HG03521 (cell line): ENCODE measurements at regions not wholly inside any gene's neighbourhood (a gene's known extent, or its start where the extent isn't known, plus 50 kb on each side); places are given as distances from the start of the nearest gene placed in this dataset.
A peak's percentile ranks its signal among the peaks of the same experiment; 100 is the strongest.

Experiments
- ATAC-seq: cut with Tn5 transposase; IDR thresholded peaks from one replicate; pipeline ENCODE4 v1.9.1; 2021; ENCODE audit warnings: mild to moderate bottlenecking, moderate library complexity; ENCODE audit not compliant: unreplicated experiment

GRCh38 chr2:167900435-167901114 lies 346.8 kb downstream of the STK39 start:
- ATAC-seq, result no peak

DNA sequence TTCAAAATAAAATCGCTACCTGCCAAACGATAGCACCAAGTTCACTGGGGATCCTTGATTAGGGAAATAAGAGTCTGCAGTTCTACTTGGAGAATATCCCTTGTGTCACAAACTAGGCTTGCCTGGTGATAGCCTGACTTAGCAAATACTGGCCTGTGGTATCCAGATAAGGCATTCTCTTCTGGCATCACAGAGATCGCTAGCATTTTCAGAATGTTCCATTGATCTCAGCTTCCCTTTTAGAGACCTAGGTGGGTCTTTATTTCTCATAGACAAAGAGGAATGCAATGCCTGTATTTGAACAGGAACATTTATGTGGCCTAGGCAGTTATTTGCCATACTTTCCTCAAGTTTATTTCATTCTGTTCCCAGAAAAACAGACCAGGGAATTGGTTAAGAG lies 349.1 kb downstream of the STK39 start:
- no peak for ATAC-seq

DNA sequence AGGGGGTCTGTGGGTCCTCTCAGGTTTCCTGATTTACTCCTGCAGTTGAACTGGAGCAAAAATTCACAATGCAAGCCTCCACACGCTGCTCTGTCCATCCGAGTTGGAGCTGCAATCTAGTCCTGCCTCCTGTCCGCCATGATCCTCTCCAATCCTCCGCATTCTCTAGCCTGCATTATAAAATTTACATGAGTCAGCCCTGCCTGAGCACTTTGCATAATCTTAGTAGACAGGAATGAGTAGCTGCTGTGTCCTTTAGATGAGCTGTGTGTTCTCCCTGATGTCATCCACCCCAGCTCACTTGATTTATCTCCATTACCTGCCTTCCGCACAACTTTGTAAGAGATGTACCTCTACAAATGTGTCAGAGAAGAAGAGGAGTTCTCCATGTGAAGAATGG lies 355.6 kb downstream of the STK39 start:
- ATAC-seq, result no peak

GRCh38 chr2:167890739-167891138 lies 356.7 kb downstream of the STK39 start:
- no peak for ATAC-seq

- ATAC-seq, result no peak
Measured at GRCh38 chr2:167880415-167880814, 367.0 kb downstream of the STK39 start.

GRCh38 chr2:167875529-167875928 lies 371.9 kb downstream of the STK39 start:
- no peak for ATAC-seq

DNA sequence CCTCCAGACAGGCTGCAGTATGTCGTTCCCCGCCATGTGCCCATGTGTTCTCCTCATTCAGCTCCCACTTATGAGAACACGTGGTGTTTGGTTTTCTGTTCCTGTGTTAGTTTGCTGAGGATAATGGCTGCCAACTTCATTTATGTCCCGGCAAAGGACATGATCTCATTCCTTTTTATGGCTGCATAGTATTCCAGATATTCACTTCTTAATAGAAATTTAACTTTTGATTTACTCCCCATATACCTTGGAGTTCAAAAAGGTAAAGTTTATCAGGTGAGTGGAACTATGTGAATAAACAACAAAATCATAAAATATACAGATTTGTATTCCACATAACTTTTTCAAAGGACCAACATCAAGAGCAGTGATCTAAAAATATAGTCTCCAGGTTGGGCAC lies 372.6 kb downstream of the STK39 start:
- no peak for ATAC-seq

DNA sequence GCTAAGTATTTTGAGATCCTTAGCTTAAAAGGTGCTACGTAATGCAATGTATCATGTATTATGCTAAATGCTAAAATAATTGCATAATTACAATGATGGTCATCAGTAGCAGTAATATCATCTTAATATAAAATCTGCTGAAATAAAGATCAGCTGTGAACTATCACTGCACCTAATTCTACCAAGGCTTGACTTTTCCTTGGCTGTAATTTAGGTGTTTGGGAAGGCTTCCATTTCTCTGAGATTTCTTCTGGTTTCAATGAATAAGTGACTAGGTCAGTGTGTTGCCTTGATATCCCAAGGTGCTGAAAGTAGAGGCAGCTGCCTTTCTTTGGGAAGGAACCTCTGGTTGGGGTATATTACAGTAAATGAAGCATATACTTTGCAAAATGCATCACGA lies 376.1 kb downstream of the STK39 start:
- ATAC-seq, result no peak

DNA sequence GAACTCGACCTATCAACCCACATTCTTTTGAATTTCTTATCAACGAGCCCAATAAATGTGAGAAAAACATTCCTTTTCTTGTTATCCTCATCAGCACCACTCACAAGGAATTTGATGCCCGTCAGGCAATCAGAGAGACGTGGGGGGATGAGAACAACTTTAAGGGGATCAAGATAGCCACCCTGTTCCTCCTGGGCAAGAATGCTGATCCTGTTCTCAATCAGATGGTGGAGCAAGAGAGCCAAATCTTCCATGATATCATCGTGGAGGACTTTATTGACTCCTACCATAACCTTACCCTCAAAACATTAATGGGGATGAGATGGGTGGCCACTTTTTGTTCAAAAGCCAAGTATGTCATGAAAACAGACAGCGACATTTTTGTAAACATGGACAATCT lies 378.2 kb downstream of the STK39 start:
- no peak for ATAC-seq

- no peak for ATAC-seq
Measured at GRCh38 chr2:167863377-167863776, 384.0 kb downstream of the STK39 start.

GRCh38 chr2:167862782-167863181 lies 384.6 kb downstream of the STK39 start:
- ATAC-seq, result peak; percentile 63

DNA sequence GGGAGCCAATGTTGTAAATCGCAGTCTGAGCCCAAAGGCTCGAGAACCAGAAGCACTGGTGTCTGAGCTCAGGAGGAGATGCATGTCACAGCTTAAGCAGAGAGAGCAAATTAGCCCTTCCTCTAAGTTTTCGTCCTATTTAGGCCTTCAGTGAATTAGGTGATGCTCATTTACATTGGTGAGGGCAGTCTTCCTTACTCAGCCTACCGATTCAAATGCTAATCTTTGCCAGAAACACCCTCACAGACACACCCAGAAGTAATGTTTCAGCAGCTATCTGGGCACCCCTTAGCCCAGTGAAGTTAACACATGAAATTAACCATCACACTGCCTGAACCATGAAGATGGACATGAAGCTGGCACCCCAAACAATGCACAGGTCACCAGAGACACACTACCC lies 385.1 kb downstream of the STK39 start:
- peak; percentile 8 for ATAC-seq

GRCh38 chr2:167861574-167862193 lies 385.7 kb downstream of the STK39 start:
- ATAC-seq, result no peak

GRCh38 chr2:167860082-167860481 lies 387.3 kb downstream of the STK39 start:
- no peak for ATAC-seq

DNA sequence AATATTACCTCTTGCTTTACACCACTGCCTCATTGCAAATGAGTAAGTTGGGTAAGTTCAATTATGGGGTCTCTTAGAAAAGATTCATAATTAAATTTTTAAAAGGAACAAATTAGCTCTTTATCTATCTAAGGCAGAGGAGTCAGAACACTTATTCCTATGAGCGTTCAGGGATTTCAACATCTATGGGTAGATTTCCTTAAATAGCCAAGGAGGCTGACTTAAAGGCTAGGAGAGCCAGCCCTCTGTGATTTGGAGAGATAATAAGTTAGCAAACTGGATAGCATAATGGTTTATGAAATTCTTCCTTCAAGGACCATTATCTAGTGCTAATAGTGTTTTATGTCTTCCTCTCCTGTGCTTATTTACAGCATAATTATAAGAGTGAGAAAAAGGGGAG lies 387.7 kb downstream of the STK39 start:
- no peak for ATAC-seq

DNA sequence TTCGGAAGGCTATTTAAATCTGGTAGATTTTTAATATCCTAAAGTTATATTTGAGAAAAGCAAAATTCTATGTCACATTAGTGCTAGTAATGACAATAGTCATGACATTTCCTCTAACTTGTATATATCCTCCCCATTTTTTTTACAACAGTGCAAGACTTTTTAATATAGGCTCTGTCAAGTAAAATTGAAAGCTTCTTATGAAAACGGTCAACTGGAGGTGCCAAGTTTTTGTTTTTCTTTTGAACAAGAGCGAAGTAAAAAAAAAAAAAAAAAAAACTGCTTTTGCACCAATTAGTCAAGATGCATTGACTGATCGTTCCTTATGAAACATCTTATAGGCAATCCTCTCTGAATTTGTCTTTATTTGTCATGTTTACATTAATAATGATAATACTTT lies 389.3 kb downstream of the STK39 start:
- no peak for ATAC-seq

DNA sequence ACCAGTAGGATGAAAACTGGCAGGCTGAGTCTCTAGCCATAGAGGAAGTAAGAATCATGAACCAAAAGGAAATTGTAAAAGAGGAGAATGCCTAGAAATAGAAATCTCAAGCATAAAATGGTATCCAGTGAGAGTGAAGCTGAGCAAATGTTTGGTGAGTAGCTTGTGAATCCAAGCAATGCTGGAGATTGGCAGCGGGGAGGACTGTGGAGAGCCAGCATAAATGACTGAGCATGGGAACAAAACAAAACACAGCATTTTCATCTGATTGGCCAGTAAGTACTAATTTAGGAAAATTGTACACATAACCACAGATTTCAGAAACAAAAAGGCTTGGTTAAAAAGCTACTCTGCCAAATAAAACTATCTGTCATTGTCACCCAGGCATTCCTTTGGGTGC lies 390.0 kb downstream of the STK39 start:
- ATAC-seq, result no peak

DNA sequence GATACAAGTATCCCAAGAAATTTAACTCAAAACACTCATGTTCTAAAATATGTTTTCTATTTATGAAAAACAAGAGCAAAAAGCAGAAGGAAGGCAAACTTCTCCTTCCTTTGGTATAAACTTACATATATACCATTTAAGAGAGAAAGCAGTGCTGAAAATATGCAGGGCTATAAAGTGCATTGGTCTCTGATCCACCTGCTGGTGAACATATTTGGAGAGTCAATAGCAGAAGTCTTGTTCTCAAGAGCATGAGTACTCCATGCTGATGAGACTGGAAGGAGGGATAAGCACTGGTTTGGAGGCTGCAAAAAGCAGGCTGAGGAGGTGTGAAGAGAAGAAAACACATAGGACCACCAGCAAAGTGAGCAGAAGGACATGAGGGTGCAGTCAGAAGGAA lies 391.2 kb downstream of the STK39 start:
- no peak for ATAC-seq

GRCh38 chr2:167855211-167855610 lies 392.2 kb downstream of the STK39 start:
- ATAC-seq, result no peak

GRCh38 chr2:167853717-167854116 lies 393.7 kb downstream of the STK39 start:
- no peak for ATAC-seq

DNA sequence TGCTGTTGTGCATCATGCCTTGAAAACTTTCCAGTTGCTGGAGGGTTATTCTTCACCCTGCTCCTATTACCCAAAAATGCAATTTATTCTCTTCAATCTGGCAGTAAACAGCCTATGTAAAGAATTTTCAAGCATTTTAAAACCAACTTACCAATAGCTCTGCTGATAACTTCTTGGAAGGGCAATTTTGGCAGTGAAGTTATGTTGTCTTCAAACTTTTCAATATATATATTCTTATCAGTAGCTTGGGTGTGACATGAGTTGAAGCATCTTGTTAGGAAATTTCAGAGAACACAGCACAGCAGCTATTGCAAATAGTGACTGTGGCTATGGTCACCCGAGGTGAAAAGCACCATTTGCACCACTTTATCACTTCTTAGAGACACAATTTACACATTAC lies 395.5 kb downstream of the STK39 start:
- no peak for ATAC-seq

- no peak for ATAC-seq
Measured at GRCh38 chr2:167851323-167851860, 396.0 kb downstream of the STK39 start.
